Ishikawa (cell line): ENCODE measurements at regions not wholly inside any gene's neighbourhood (a gene's known extent, or its start where the extent isn't known, plus 50 kb on each side); places are given as distances from the start of the nearest gene placed in this dataset.

Experiments used
- CEBPB ChIP-seq: IDR thresholded peaks from 2 replicates; pipeline ENCODE4 v1.6.1; 2012
- CREB1 ChIP-seq: IDR thresholded peaks from 2 replicates; pipeline ENCODE4 v1.6.1; 2012; ENCODE audit warnings: low read depth
- EGR1 ChIP-seq: IDR thresholded peaks from 2 replicates; pipeline ENCODE4 v1.6.1; 2012
- EP300 ChIP-seq: IDR thresholded peaks from 2 replicates; pipeline ENCODE4 v1.6.1; 2012; ENCODE audit warnings: borderline replicate concordance
- FOXM1 ChIP-seq: IDR thresholded peaks from 2 replicates; pipeline ENCODE4 v1.6.1; 2012; ENCODE audit warnings: low read depth, borderline replicate concordance
- MAX ChIP-seq: IDR thresholded peaks from 2 replicates; pipeline ENCODE4 v1.6.1; 2012
- RAD21 ChIP-seq: IDR thresholded peaks from 2 replicates; pipeline ENCODE4 v1.6.1; 2012; ENCODE audit warnings: low read depth
- REST ChIP-seq: IDR thresholded peaks from 2 replicates; pipeline ENCODE4 v1.6.1; 2012; ENCODE audit warnings: low read depth, mild to moderate bottlenecking
- TAF1 ChIP-seq: IDR thresholded peaks from 2 replicates; pipeline ENCODE4 v1.6.1; 2012; ENCODE audit warnings: low read depth, mild to moderate bottlenecking
- TCF12 ChIP-seq: IDR thresholded peaks from 2 replicates; pipeline ENCODE4 v1.6.1; 2012; ENCODE audit warnings: low read depth
- USF1 ChIP-seq: IDR thresholded peaks from 2 replicates; pipeline ENCODE4 v1.6.1; 2012
- YY1 ChIP-seq: IDR thresholded peaks from 2 replicates; pipeline ENCODE4 v1.6.1; 2012; ENCODE audit warnings: low read depth
- ZBTB7A ChIP-seq: IDR thresholded peaks from 2 replicates; pipeline ENCODE4 v1.6.1; 2012; ENCODE audit warnings: low read depth

- TF ChIP-seq FOXM1 (no peak), TCF12 (no peak), EP300 (no peak), REST (no peak), MAX (no peak), CREB1 (no peak), YY1 (no peak), RAD21 (no peak), CEBPB (no peak), EGR1 (no peak), TAF1 (no peak), USF1 (no peak), ZBTB7A (no peak)
These were observed 949.4 kb upstream of the GJE1 start for GRCh38 chr6:141183368-141183767.
